A673 (cell line): ENCODE measurements at regions not wholly inside any gene's neighbourhood (a gene's known extent, or its start where the extent isn't known, plus 50 kb on each side); places are given as distances from the start of the nearest gene placed in this dataset.

ENCODE experiments used
- CTCF ChIP-seq: fragments of 300-800, 200-600 bp; sonication (generic); conservative IDR thresholded peaks from 2 replicates; pipeline ENCODE4 v1.5.1; 2017; ENCODE audit warnings: low read depth, mild to moderate bottlenecking, antibody characterized with exemption, low read length, moderate library complexity, mixed read lengths
- EZH2 ChIP-seq: fragments of 200-600 bp; sonication (generic); IDR thresholded peaks from 2 replicates; pipeline ENCODE4 v1.6.1; 2017; ENCODE audit warnings: borderline replicate concordance, low read depth, mild to moderate bottlenecking, mixed read lengths, antibody characterized with exemption, low read length; ENCODE audit not compliant: poor library complexity, severe bottlenecking

GRCh38 chr10:18880530-18880929 is 168.1 kb upstream of the MALRD1 start:
- TF ChIP-seq CTCF (no peak), EZH2 (no peak)
